ENCODE measurements at regions not wholly inside any gene's neighbourhood (a gene's known extent, or its start where the extent isn't known, plus 50 kb on each side); places are given as distances from the start of the nearest gene placed in this dataset.
"Not testable (repeated sequence)": the region's sequence is repeated elsewhere in the genome, so short reads cannot be mapped to it uniquely, and the experiment has no call there.

- Histone ChIP-seq H3K4me1 (ENCODE audit: control insufficient read depth, insufficient read depth, low read length) (no peaks in the 10 kb centered on the region), H3K27ac (ENCODE audit: low read length) (no peak overlapping the region), H3K9me3 (ENCODE audit: control insufficient read depth in 2 of 2, low read length in 2 of 2) (peaks cover 0 to 3% of the 10 kb centered on the region in 2 donors), H3K4me3 (ENCODE audit: low read length in 2 of 2) (no peak overlapping the region), H3K9ac (ENCODE audit: low read length in 2 of 2) (no peak overlapping the region), H3K36me3 (ENCODE audit: control insufficient read depth in 2 of 2, insufficient read depth in 2 of 2, low read length in 2 of 2) (no peaks in the 10 kb centered on the region), H3K27me3 (ENCODE audit: control insufficient read depth in 1 of 2, insufficient read depth in 2 of 2, low read length in 2 of 2) (no peaks in the 10 kb centered on the region)
These were observed 388.0 kb upstream of the TYRP1 start for GRCh38 chr9:12305211-12305610.

DNA sequence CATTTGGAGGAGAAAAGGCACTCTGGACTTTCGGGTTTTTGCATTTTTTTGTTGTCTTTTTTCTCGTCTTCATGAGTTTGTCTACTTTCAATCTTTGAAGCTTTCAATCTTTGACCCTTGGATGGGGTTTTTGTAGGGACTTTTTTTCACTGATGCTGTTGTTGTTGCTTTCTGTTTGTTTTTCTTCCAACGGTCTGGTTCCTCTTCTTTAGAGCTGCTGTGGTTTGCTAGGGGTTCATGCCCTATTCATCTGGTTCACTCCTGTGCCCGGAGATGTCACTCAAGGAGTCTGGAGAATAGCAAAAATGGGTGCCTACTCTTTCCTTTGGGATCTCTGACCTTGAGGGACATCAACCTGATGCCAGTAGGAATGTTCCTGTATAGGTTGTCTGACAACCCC, 378.6 kb upstream of the TYRP1 start:
- Histone ChIP-seq H3K9ac (ENCODE audit: low read length in 2 of 2) (no peak overlapping the region), H3K4me3 (ENCODE audit: low read length in 2 of 2) (no peak overlapping the region), H3K36me3 (ENCODE audit: control insufficient read depth in 2 of 2, insufficient read depth in 2 of 2, low read length in 2 of 2) (no peaks in the 10 kb centered on the region), H3K4me1 (ENCODE audit: control insufficient read depth, insufficient read depth, low read length) (no peaks in the 10 kb centered on the region), H3K27me3 (ENCODE audit: control insufficient read depth in 1 of 2, insufficient read depth in 2 of 2, low read length in 2 of 2) (no peaks in the 10 kb centered on the region), H3K9me3 (ENCODE audit: control insufficient read depth in 2 of 2, low read length in 2 of 2) (peaks cover 0 to 5% of the 10 kb centered on the region in 2 donors), H3K27ac (ENCODE audit: low read length) (no peak overlapping the region)

GRCh38 chr9:12318732-12319685, 374.2 kb upstream of the TYRP1 start:
- H3K9ac ChIP-seq (ENCODE audit: low read length in 2 of 2) = no peak overlapping the region
- no peak overlapping the region for H3K27ac ChIP-seq (ENCODE audit: low read length)
- H3K36me3 ChIP-seq (ENCODE audit: control insufficient read depth in 2 of 2, insufficient read depth in 2 of 2, low read length in 2 of 2) = no peaks in the 10 kb centered on the region
- H3K27me3 ChIP-seq (ENCODE audit: control insufficient read depth in 1 of 2, insufficient read depth in 2 of 2, low read length in 2 of 2) = no peaks in the 10 kb centered on the region
- H3K4me1 ChIP-seq (ENCODE audit: control insufficient read depth, insufficient read depth, low read length) = no peaks in the 10 kb centered on the region
- no peaks in the 10 kb centered on the region for H3K9me3 ChIP-seq (ENCODE audit: control insufficient read depth in 2 of 2, low read length in 2 of 2)
- no peak overlapping the region for H3K4me3 ChIP-seq (ENCODE audit: low read length in 2 of 2)

- H3K4me1 ChIP-seq (ENCODE audit: control insufficient read depth, insufficient read depth, low read length) = no peaks in the 10 kb centered on the region
- no peak overlapping the region for H3K27ac ChIP-seq (ENCODE audit: low read length)
- H3K27me3 ChIP-seq (ENCODE audit: control insufficient read depth in 1 of 2, insufficient read depth in 2 of 2, low read length in 2 of 2) = no peaks in the 10 kb centered on the region
- H3K9ac ChIP-seq (ENCODE audit: low read length in 2 of 2) = no peak overlapping the region
- no peaks in the 10 kb centered on the region for H3K9me3 ChIP-seq (ENCODE audit: control insufficient read depth in 2 of 2, low read length in 2 of 2)
- no peaks in the 10 kb centered on the region for H3K36me3 ChIP-seq (ENCODE audit: control insufficient read depth in 2 of 2, insufficient read depth in 2 of 2, low read length in 2 of 2)
- H3K4me3 ChIP-seq (ENCODE audit: low read length in 2 of 2) = no peak overlapping the region
These were observed 363.6 kb upstream of the TYRP1 start for GRCh38 chr9:12329623-12329985.

GRCh38 chr9:12333966-12334365, 359.2 kb upstream of the TYRP1 start:
- not testable (repeated sequence) for H3K36me3 ChIP-seq (ENCODE audit: control insufficient read depth in 2 of 2, insufficient read depth in 2 of 2, low read length in 2 of 2); H3K4me3 ChIP-seq (ENCODE audit: low read length in 2 of 2); H3K9ac ChIP-seq (ENCODE audit: low read length in 2 of 2); H3K4me1 ChIP-seq (ENCODE audit: control insufficient read depth, insufficient read depth, low read length); H3K9me3 ChIP-seq (ENCODE audit: control insufficient read depth in 2 of 2, low read length in 2 of 2); H3K27me3 ChIP-seq (ENCODE audit: control insufficient read depth in 1 of 2, insufficient read depth in 2 of 2, low read length in 2 of 2); H3K27ac ChIP-seq (ENCODE audit: low read length)

DNA sequence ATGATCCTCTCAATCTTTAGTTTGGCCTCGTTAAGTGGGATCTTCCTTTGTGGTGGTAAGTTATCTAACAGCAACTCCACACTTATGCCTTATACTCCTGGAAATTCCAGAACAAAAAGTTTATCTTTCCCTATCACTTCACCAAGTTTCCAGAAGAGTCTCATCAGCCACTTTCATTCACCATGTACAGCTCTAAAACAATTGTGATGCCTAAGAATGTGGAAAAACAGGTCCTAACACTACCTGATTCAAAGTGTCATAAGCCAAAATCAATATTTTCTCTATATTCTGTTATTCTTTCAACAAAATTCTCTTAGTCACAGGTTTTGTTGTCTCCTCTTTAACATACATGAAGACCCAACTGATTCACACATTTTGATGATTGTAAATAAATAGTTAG, 342.4 kb upstream of the TYRP1 start:
- no peak overlapping the region for H3K9ac ChIP-seq (ENCODE audit: low read length in 2 of 2)
- no peak overlapping the region for H3K27ac ChIP-seq (ENCODE audit: low read length)
- no peaks in the 10 kb centered on the region for H3K36me3 ChIP-seq (ENCODE audit: control insufficient read depth in 2 of 2, insufficient read depth in 2 of 2, low read length in 2 of 2)
- H3K4me1 ChIP-seq (ENCODE audit: control insufficient read depth, insufficient read depth, low read length) = no peaks in the 10 kb centered on the region
- H3K9me3 ChIP-seq (ENCODE audit: control insufficient read depth in 2 of 2, low read length in 2 of 2) = no peaks in the 10 kb centered on the region
- no peaks in the 10 kb centered on the region for H3K27me3 ChIP-seq (ENCODE audit: control insufficient read depth in 1 of 2, insufficient read depth in 2 of 2, low read length in 2 of 2)
- no peak overlapping the region for H3K4me3 ChIP-seq (ENCODE audit: low read length in 2 of 2)

GRCh38 chr9:12351293-12352044, 341.7 kb upstream of the TYRP1 start:
- no peaks in the 10 kb centered on the region for H3K27me3 ChIP-seq (ENCODE audit: control insufficient read depth in 1 of 2, insufficient read depth in 2 of 2, low read length in 2 of 2)

GRCh38 chr9:12352045-12352315, 341.2 kb upstream of the TYRP1 start:
- H3K4me3 ChIP-seq (ENCODE audit: low read length in 2 of 2) = no peak overlapping the region
- H3K36me3 ChIP-seq (ENCODE audit: control insufficient read depth in 2 of 2, insufficient read depth in 2 of 2, low read length in 2 of 2) = no peaks in the 10 kb centered on the region
- no peaks in the 10 kb centered on the region for H3K4me1 ChIP-seq (ENCODE audit: control insufficient read depth, insufficient read depth, low read length)
- H3K27me3 ChIP-seq (ENCODE audit: control insufficient read depth in 1 of 2, insufficient read depth in 2 of 2, low read length in 2 of 2) = no peaks in the 10 kb centered on the region
- no peaks in the 10 kb centered on the region for H3K9me3 ChIP-seq (ENCODE audit: control insufficient read depth in 2 of 2, low read length in 2 of 2)
- H3K27ac ChIP-seq (ENCODE audit: low read length) = no peak overlapping the region
- no peak overlapping the region for H3K9ac ChIP-seq (ENCODE audit: low read length in 2 of 2)

More at GRCh38 chr9:12351293-12352044, 341.7 kb upstream of the TYRP1 start:
- Histone ChIP-seq H3K36me3 (ENCODE audit: control insufficient read depth in 2 of 2, insufficient read depth in 2 of 2, low read length in 2 of 2) (no peaks in the 10 kb centered on the region), H3K9ac (ENCODE audit: low read length in 2 of 2) (no peak overlapping the region), H3K4me1 (ENCODE audit: control insufficient read depth, insufficient read depth, low read length) (no peaks in the 10 kb centered on the region), H3K9me3 (ENCODE audit: control insufficient read depth in 2 of 2, low read length in 2 of 2) (no peaks in the 10 kb centered on the region), H3K27ac (ENCODE audit: low read length) (no peak overlapping the region), H3K4me3 (ENCODE audit: low read length in 2 of 2) (no peak overlapping the region)

DNA sequence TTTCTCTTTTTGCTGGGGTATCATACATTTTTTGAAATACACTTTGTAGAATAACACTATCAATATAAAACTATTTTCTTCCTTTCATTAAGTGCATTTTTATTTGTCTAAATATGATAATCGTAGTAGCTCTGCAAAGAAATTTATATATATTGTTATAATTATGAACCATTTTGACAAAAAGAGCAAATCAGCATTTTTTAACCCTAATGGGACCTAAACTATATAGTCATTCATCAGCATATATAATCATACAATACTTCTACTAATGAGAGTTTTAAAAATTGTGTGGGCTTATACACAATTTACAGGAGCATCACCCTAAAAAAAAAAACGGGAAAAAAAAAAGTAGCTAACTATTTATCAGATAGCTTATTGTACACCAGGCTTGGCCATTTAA, 329.7 kb upstream of the TYRP1 start:
- Histone ChIP-seq H3K27ac (ENCODE audit: low read length) (no peak overlapping the region), H3K27me3 (ENCODE audit: control insufficient read depth in 1 of 2, insufficient read depth in 2 of 2, low read length in 2 of 2) (no peaks in the 10 kb centered on the region), H3K36me3 (ENCODE audit: control insufficient read depth in 2 of 2, insufficient read depth in 2 of 2, low read length in 2 of 2) (no peaks in the 10 kb centered on the region), H3K9ac (ENCODE audit: low read length in 2 of 2) (no peak overlapping the region), H3K4me1 (ENCODE audit: control insufficient read depth, insufficient read depth, low read length) (no peaks in the 10 kb centered on the region), H3K9me3 (ENCODE audit: control insufficient read depth in 2 of 2, low read length in 2 of 2) (no peaks in the 10 kb centered on the region), H3K4me3 (ENCODE audit: low read length in 2 of 2) (no peak overlapping the region)

DNA sequence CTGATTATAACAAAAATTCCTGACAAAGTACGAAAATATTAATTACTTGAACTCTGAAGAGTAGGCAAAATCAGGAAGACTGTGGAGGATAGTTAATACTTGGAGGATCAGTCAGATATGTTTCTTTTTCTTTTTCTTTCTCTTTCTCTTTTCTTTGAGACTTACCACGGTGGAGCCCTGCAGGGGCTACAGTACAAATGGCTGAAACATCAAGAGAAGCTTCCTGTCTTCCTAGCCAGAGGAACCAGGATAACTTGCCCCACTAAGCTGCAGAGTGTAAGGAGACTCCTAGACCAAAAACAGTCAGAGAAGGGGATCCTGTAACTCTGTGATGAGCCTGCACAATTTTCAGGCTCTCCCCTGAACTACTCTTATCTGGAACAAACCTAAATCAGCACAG, 324.6 kb upstream of the TYRP1 start:
- Histone ChIP-seq H3K27me3 (ENCODE audit: control insufficient read depth in 1 of 2, insufficient read depth in 2 of 2, low read length in 2 of 2) (no peaks in the 10 kb centered on the region), H3K9me3 (ENCODE audit: control insufficient read depth in 2 of 2, low read length in 2 of 2) (no peaks in the 10 kb centered on the region), H3K27ac (ENCODE audit: low read length) (no peak overlapping the region), H3K4me1 (ENCODE audit: control insufficient read depth, insufficient read depth, low read length) (no peaks in the 10 kb centered on the region), H3K4me3 (ENCODE audit: low read length in 2 of 2) (no peak overlapping the region), H3K9ac (ENCODE audit: low read length in 2 of 2) (no peak overlapping the region), H3K36me3 (ENCODE audit: control insufficient read depth in 2 of 2, insufficient read depth in 2 of 2, low read length in 2 of 2) (no peaks in the 10 kb centered on the region)

Measured in stomach smooth muscle (tissue), 2 donors.